Hepatocyte (in vitro differentiated cells): ENCODE measurements at regions not wholly inside any gene's neighbourhood (a gene's known extent, or its start where the extent isn't known, plus 50 kb on each side); places are given as distances from the start of the nearest gene placed in this dataset.

Experiments used
- CTCF ChIP-seq: fragments of 200-600 bp; sonication (generic); IDR thresholded peaks from 2 replicates; pipeline ENCODE4 v1.5.1; 2016; ENCODE audit warnings: antibody characterized with exemption, mild to moderate bottlenecking; ENCODE audit not compliant: poor library complexity
- EZH2 ChIP-seq: fragments of 200-600 bp; sonication (generic); IDR thresholded peaks from 2 replicates; pipeline ENCODE4 v1.6.1; 2016; ENCODE audit warnings: antibody characterized with exemption, mild to moderate bottlenecking, borderline replicate concordance

- TF ChIP-seq CTCF (no peak), EZH2 (no peak)
Observed at GRCh38 chr15:30816430-30816829, 87.3 kb upstream of the FAN1 start.
